K562 (cell line): ENCODE measurements at regions not wholly inside any gene's neighbourhood (a gene's known extent, or its start where the extent isn't known, plus 50 kb on each side); places are given as distances from the start of the nearest gene placed in this dataset.

ENCODE experiments used
- ATAC-seq: fragments of 200-7000 bp; cut with Tn5 transposase; 3 replicates; pipeline ENCODE4 v1.9.1; 2020; ENCODE audit warnings: moderate library complexity
- BruUV-seq: library from RNA; stranded (reverse); fragments of 400-500 nt; replicated peaks from 2 replicates; lab custom pipeline; 2021; lab: Mats Ljungman, UMichigan
- CTCF ChIA-PET: fragments of 300-600 bp; formaldehyde crosslinking; extraction: SDS; loops from one replicate; lab custom pipeline; 2021; ENCODE audit warnings: low intra/inter-chr PET ratio; lab: Yijun Ruan, JAX
- POLR2A ChIA-PET: fragments of 300-600, 350-650 bp; sonication (Branson Sonifier 250); formaldehyde crosslinking; extraction: SDS; loops from one replicate; lab custom pipeline; 2021; ENCODE audit warnings: antibody characterized with exemption, inconsistent platforms; lab: Yijun Ruan, JAX
- DNase-seq, 4 experiments: peaks; one replicate each; pipeline versions ENCODE4 v3.0.0 to v3.0.0-alpha.2; 2011 to 2018; ENCODE audit warnings: low spot score in 3 of 4, mixed read lengths in 3 of 4; ENCODE audit errors: extremely low read depth in 1 of 4
- FAIRE-seq: peaks from 2 replicates; lab custom pipeline; 2011; peaks lifted over from hg19 to GRCh38; lab: Jason Lieb, UNC
- H2AFZ ChIP-seq: 2 replicates; pipeline ENCODE4 v1.6.0; 2011; ENCODE audit warnings: low read depth, low read length, control low read depth, inconsistent platforms
- H3K27ac ChIP-seq: fragments of 200-600 bp; 3 replicates; pipeline ENCODE4 v1.8.0; 2011; ENCODE audit warnings: low read depth, mild to moderate bottlenecking, control low read depth, inconsistent platforms, low read length, moderate library complexity, mixed read lengths; ENCODE audit errors: extremely low read depth
- H3K27me3 ChIP-seq, 2 experiments: fragments of 300-600 bp in 1 of 2; 2 replicates in 1 of 2; 3 replicates in 1 of 2; pipeline versions ENCODE4 v1.6.0 to v1.8.0; 2011; ENCODE audit warnings: inconsistent platforms in 2 of 2, low read length in 2 of 2, mild to moderate bottlenecking in 1 of 2, mixed read lengths in 1 of 2, moderate library complexity in 1 of 2; ENCODE audit not compliant: control insufficient read depth in 2 of 2, insufficient read depth in 2 of 2
- H3K36me3 ChIP-seq: fragments of 300-600 bp; 3 replicates; pipeline ENCODE4 v1.8.0; 2011; ENCODE audit warnings: mild to moderate bottlenecking, low read length, inconsistent platforms; ENCODE audit not compliant: control insufficient read depth, insufficient read depth
- H3K4me1 ChIP-seq, 2 experiments: fragments of 200-600 bp in 1 of 2; replicated peaks in 1 of 2; 2 replicates in 1 of 2; 3 replicates in 1 of 2; pipeline versions ENCODE4 v1.5.1 to v1.8.0; 2011; ENCODE audit warnings: inconsistent platforms in 2 of 2, low read length in 2 of 2, mild to moderate bottlenecking in 1 of 2, mixed read lengths in 1 of 2, moderate library complexity in 1 of 2; ENCODE audit not compliant: control insufficient read depth in 2 of 2, insufficient read depth in 2 of 2
- H3K4me2 ChIP-seq: 2 replicates; pipeline ENCODE4 v1.6.1; 2011; ENCODE audit warnings: low read length, control low read depth, inconsistent platforms, mixed read lengths; ENCODE audit not compliant: insufficient read depth
- H3K4me3 ChIP-seq: fragments of 200-600 bp; sonication (generic), shearing (Covaris generic); 2 replicates; pipeline ENCODE4 v1.5.1; 2016; ENCODE audit warnings: control low read depth, inconsistent platforms
- H3K79me2 ChIP-seq: fragments of 200-600 bp; 3 replicates; pipeline ENCODE4 v1.8.0; 2011; ENCODE audit warnings: low read length, inconsistent platforms; ENCODE audit not compliant: control insufficient read depth, insufficient read depth
- H3K9ac ChIP-seq, 2 experiments: 2 replicates each; pipeline versions ENCODE4 v1.6.0 to v1.6.1; 2011; ENCODE audit warnings: low read depth in 2 of 2, low read length in 2 of 2, control low read depth in 1 of 2, inconsistent platforms in 1 of 2, mild to moderate bottlenecking in 1 of 2, mixed read lengths in 1 of 2; ENCODE audit not compliant: insufficient read depth in 1 of 2
- H3K9me1 ChIP-seq: one replicate; pipeline ENCODE4 v1.6.0; 2011; ENCODE audit warnings: inconsistent platforms, mild to moderate bottlenecking, low read length, moderate library complexity; ENCODE audit not compliant: control insufficient read depth, insufficient read depth
- H3K9me3 ChIP-seq: replicated peaks from 2 replicates; pipeline ENCODE4 v1.5.1; 2011; ENCODE audit warnings: low read depth, low read length, inconsistent platforms; ENCODE audit not compliant: control insufficient read depth, insufficient read depth
- H4K20me1 ChIP-seq: replicated peaks from 2 replicates; pipeline ENCODE4 v1.6.1; 2011; ENCODE audit warnings: low read length, inconsistent platforms, mixed read lengths; ENCODE audit not compliant: control insufficient read depth, insufficient read depth
- EP400 ChIP-seq: fragments of 450-650 bp; IDR thresholded peaks from 2 replicates; pipeline ENCODE4 v1.6.1; 2017; ENCODE audit warnings: antibody characterized with exemption, mild to moderate bottlenecking, moderate library complexity
- FOXM1 ChIP-seq, 2 experiments: fragments of 450-650 bp in 1 of 2; sonication (generic) in 1 of 2; formaldehyde crosslinking in 1 of 2; IDR thresholded peaks; 2 replicates each; pipeline versions ENCODE4 v1.6.1 to v1.9.0; 2017 to 2022; ENCODE audit warnings: low read depth in 2 of 2, mild to moderate bottlenecking in 2 of 2, missing genetic modification reagents in 1 of 2, moderate library complexity in 1 of 2
- GABPB1 ChIP-seq: sonication (generic); formaldehyde crosslinking; IDR thresholded peaks from 2 replicates; pipeline ENCODE4 v1.8.0; 2022; ENCODE audit warnings: mild to moderate bottlenecking, missing genetic modification reagents
- GATAD2A ChIP-seq: fragments of 450-650 bp; IDR thresholded peaks from 2 replicates; pipeline ENCODE4 v1.6.1; 2017
- KLF16 ChIP-seq: IDR thresholded peaks from 2 replicates; pipeline ENCODE4 v1.6.1; 2016; ENCODE audit warnings: antibody characterized with exemption
- RBM39 ChIP-seq: fragments of 200-400 bp; formaldehyde crosslinking; optimal IDR thresholded peaks from 2 replicates; pipeline ENCODE3; 2018; ENCODE audit warnings: low read depth, low read length
- SUPT5H ChIP-seq: fragments of 450-650 bp; IDR thresholded peaks from 2 replicates; pipeline ENCODE4 v1.6.1; 2016
- ZNF316 ChIP-seq: fragments of 450-650 bp; IDR thresholded peaks from 2 replicates; pipeline ENCODE4 v1.6.1; 2016
- ZNF699 ChIP-seq: fragments of 250-450 bp; sonication (Bioruptor Pico); IDR thresholded peaks from 2 replicates; pipeline ENCODE4 v1.8.0; 2021; ENCODE audit warnings: mild to moderate bottlenecking, moderate library complexity; ENCODE audit not compliant: insufficient replicate concordance
- WGBS: fragments of 100-300 bp; shearing (Covaris generic); methylation state at CpG from one replicate; pipeline ENCODE4 v1.1.6; 2016; ENCODE audit warnings: low coverage, mixed read lengths; ENCODE audit not compliant: insufficient coverage; ENCODE audit errors: missing lambda C conversion rate; 5-methylcytosine and 5-hydroxymethylcytosine counted together
- in situ Hi-C: fragments of 300-500 bp; cut with MboI; formaldehyde crosslinking; loops from 4 replicates; pipeline ENCODE4 v1.15.0; 2018; ENCODE audit warnings: inconsistent platforms, mixed read lengths
- intact Hi-C: fragments of 100-400 bp; cut with micrococcal nuclease; formaldehyde crosslinking; loops from 2 replicates; pipeline ENCODE4 v1.14.2; 2022
- TF ChIP-seq, protein P1 (sequence below): fragments of 450-650 bp; IDR thresholded peaks from one replicate; pipeline ENCODE4 v1.6.1; 2018; ENCODE audit warnings: mild to moderate bottlenecking, moderate library complexity; ENCODE audit not compliant: partially characterized antibody
- TF ChIP-seq, protein P2 (sequence below): sonication (generic); formaldehyde crosslinking; IDR thresholded peaks from 2 replicates; pipeline ENCODE4 v1.8.0; 2022; ENCODE audit warnings: mild to moderate bottlenecking, missing genetic modification reagents, borderline replicate concordance

DNA sequence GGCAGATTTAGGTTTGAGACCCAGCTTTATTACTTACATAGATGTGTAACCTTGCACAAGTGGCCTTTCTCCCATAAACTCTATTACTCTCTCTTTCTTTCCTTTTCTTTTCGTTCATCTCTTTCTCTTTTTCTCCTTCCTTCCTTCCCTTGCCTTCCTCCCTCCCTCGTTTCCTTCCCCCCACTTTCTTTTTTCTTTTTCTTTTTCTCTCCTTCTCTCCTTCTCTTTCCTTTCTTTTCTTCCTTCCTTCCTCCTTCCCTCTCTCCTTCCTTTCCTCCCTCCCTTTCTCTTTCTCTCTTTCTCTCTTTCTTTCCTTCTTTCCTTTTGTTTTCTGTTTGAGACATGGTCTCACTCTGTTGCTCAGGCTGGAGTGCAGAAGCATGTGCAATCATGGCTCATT lies 526.4 kb upstream of the CXorf51A start:
- TF ChIP-seq GATAD2A = no peak
- TF ChIP-seq FOXM1 (IDR thresholded peaks at IDR 0.05; ENCODE audit: low read depth) = no peak
- no peak for TF ChIP-seq FOXM1 (CRISPR knock-in tag; IDR thresholded peaks at IDR 0.05; ENCODE audit: low read depth)
- no peak for TF ChIP-seq RBM39
- TF ChIP-seq ZNF699 (CRISPR knock-in tag) = no peak
- TF ChIP-seq, protein P1, sequence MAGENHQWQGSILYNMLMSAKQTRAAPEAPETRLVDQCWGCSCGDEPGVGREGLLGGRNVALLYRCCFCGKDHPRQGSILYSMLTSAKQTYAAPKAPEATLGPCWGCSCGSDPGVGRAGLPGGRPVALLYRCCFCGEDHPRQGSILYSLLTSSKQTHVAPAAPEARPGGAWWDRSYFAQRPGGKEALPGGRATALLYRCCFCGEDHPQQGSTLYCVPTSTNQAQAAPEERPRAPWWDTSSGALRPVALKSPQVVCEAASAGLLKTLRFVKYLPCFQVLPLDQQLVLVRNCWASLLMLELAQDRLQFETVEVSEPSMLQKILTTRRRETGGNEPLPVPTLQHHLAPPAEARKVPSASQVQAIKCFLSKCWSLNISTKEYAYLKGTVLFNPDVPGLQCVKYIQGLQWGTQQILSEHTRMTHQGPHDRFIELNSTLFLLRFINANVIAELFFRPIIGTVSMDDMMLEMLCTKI = no peak
- TF ChIP-seq KLF16 = no peak
- TF ChIP-seq EP400 = no peak
- TF ChIP-seq GABPB1 (CRISPR knock-in tag) = no peak
- TF ChIP-seq, protein P2, sequence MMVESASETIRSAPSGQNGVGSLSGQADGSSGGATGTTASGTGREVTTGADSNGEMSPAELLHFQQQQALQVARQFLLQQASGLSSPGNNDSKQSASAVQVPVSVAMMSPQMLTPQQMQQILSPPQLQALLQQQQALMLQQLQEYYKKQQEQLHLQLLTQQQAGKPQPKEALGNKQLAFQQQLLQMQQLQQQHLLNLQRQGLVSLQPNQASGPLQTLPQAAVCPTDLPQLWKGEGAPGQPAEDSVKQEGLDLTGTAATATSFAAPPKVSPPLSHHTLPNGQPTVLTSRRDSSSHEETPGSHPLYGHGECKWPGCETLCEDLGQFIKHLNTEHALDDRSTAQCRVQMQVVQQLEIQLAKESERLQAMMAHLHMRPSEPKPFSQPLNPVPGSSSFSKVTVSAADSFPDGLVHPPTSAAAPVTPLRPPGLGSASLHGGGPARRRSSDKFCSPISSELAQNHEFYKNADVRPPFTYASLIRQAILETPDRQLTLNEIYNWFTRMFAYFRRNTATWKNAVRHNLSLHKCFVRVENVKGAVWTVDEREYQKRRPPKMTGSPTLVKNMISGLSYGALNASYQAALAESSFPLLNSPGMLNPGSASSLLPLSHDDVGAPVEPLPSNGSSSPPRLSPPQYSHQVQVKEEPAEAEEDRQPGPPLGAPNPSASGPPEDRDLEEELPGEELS (CRISPR knock-in tag) = no peak
- TF ChIP-seq SUPT5H = no peak
- TF ChIP-seq ZNF316 = no peak
- TF ChIP-seq, all 486 proteins: peak for 0
- no peaks in the 10 kb centered on the region for H3K9me1 ChIP-seq
- H3K9me3 ChIP-seq = no peaks in the 10 kb centered on the region
- H3K36me3 ChIP-seq = no peaks in the 10 kb centered on the region
- ChIA-PET CTCF (no interaction called here), POLR2A (no interaction called here)
- in situ Hi-C loops = no loop called here
- intact Hi-C loops = no loop called here
- no peak overlapping the region for H3K4me3 ChIP-seq
- no peaks in the 10 kb centered on the region for H3K27me3 ChIP-seq
- ATAC-seq = no peak
- H3K4me1 ChIP-seq = no peaks in the 10 kb centered on the region
- no peaks in the 10 kb centered on the region for H3K79me2 ChIP-seq
- no CpG with 5 or more reads among the region's 2 CpGs for WGBS
- no peak overlapping the region for H3K27ac ChIP-seq
- no peak overlapping the region for H3K4me2 ChIP-seq
- no peaks in the 10 kb centered on the region for H4K20me1 ChIP-seq
- FAIRE-seq = no peak
- BruUV-seq = no TSS peak
- no peak for DNase-seq
- no peak overlapping the region for H2AFZ ChIP-seq
- no peak overlapping the region for H3K9ac ChIP-seq
